ENCODE measurements at regions not wholly inside any gene's neighbourhood (a gene's known extent, or its start where the extent isn't known, plus 50 kb on each side); places are given as distances from the start of the nearest gene placed in this dataset.

- Histone ChIP-seq H2AFZ (ENCODE audit: low read length) (no peak overlapping the region), H3K27me3 (ENCODE audit: control insufficient read depth in 3 of 3, insufficient read depth in 3 of 3, low read depth in 1 of 3, low read length in 3 of 3) (no peaks in the 10 kb centered on the region), H2BK15ac (ENCODE audit: low read length) (no peak overlapping the region), H3K36me3 (replicated peaks in 1 of 2; ENCODE audit: control insufficient read depth in 2 of 2, insufficient read depth in 2 of 2, low read length in 2 of 2) (no peaks in the 10 kb centered on the region), H3K18ac (ENCODE audit: low read length) (no peak overlapping the region), H3K79me1 (ENCODE audit: low read depth, low read length) (no peaks in the 10 kb centered on the region), H3K23ac (ENCODE audit: low read depth, low read length, poor library complexity) (no peak overlapping the region), H3K4ac (ENCODE audit: low read length) (no peak overlapping the region), H3K14ac (ENCODE audit: low read length) (no peak overlapping the region), H4K8ac (ENCODE audit: low read depth, low read length) (no peak overlapping the region), H3K9me3 (replicated peaks in 1 of 2; ENCODE audit: control insufficient read depth in 2 of 2, insufficient read depth in 1 of 2, low read depth in 1 of 2, low read length in 2 of 2) (no peaks in the 10 kb centered on the region), H3K4me2 (ENCODE audit: insufficient read depth, low read length, poor library complexity, severe bottlenecking) (no peak overlapping the region), H2BK120ac (ENCODE audit: low read depth, low read length) (no peak overlapping the region), H2BK5ac (ENCODE audit: low read length) (no peak overlapping the region), H3K27ac (replicated peaks; ENCODE audit: low read length) (no peak overlapping the region), H4K91ac (ENCODE audit: low read depth, low read length, poor library complexity) (no peak overlapping the region), H2BK12ac (ENCODE audit: low read length) (no peak overlapping the region), H3K4me3 (ENCODE audit: low read length in 2 of 2) (no peak overlapping the region), H3K4me1 (ENCODE audit: control insufficient read depth in 2 of 2, insufficient read depth in 1 of 2, low read depth in 1 of 2, low read length in 2 of 2) (peaks cover 1 to 2% of the 10 kb centered on the region in 2 donors), H3K9ac (ENCODE audit: low read depth, low read length, poor library complexity) (no peak overlapping the region), H2AK5ac (ENCODE audit: low read depth, low read length) (no peak overlapping the region)
- DNase-seq (ENCODE audit: low spot score), result no peak
- no CpG with 5 or more reads among the region's 3 CpGs for WGBS, 2 donors (ENCODE audit: extremely low coverage in 2 of 2, insufficient read length in 2 of 2, insufficient replicate concordance in 1 of 2)
These were observed 99.4 kb upstream of the CCDC91 start for GRCh38 chr12:28090835-28091234.

GRCh38 chr12:28092396-28092795, 97.9 kb upstream of the CCDC91 start:
- Histone ChIP-seq H3K4me1 (ENCODE audit: control insufficient read depth in 2 of 2, insufficient read depth in 1 of 2, low read depth in 1 of 2, low read length in 2 of 2) (peaks cover 1 to 2% of the 10 kb centered on the region in 2 donors), H3K79me1 (ENCODE audit: low read depth, low read length) (no peaks in the 10 kb centered on the region), H2BK120ac (ENCODE audit: low read depth, low read length) (no peak overlapping the region), H3K9me3 (replicated peaks in 1 of 2; ENCODE audit: control insufficient read depth in 2 of 2, insufficient read depth in 1 of 2, low read depth in 1 of 2, low read length in 2 of 2) (no peaks in the 10 kb centered on the region), H3K4ac (ENCODE audit: low read length) (no peak overlapping the region), H3K23ac (ENCODE audit: low read depth, low read length, poor library complexity) (no peak overlapping the region), H3K27ac (replicated peaks; ENCODE audit: low read length) (no peak overlapping the region), H2AFZ (ENCODE audit: low read length) (no peak overlapping the region), H4K91ac (ENCODE audit: low read depth, low read length, poor library complexity) (no peak overlapping the region), H2BK15ac (ENCODE audit: low read length) (no peak overlapping the region), H4K8ac (ENCODE audit: low read depth, low read length) (no peak overlapping the region), H2AK5ac (ENCODE audit: low read depth, low read length) (no peak overlapping the region), H3K4me3 (ENCODE audit: low read length in 2 of 2) (no peak overlapping the region), H3K14ac (ENCODE audit: low read length) (no peak overlapping the region), H2BK5ac (ENCODE audit: low read length) (no peak overlapping the region), H3K36me3 (replicated peaks in 1 of 2; ENCODE audit: control insufficient read depth in 2 of 2, insufficient read depth in 2 of 2, low read length in 2 of 2) (no peaks in the 10 kb centered on the region), H3K27me3 (ENCODE audit: control insufficient read depth in 3 of 3, insufficient read depth in 3 of 3, low read depth in 1 of 3, low read length in 3 of 3) (no peaks in the 10 kb centered on the region), H3K18ac (ENCODE audit: low read length) (no peak overlapping the region), H2BK12ac (ENCODE audit: low read length) (no peak overlapping the region), H3K4me2 (ENCODE audit: insufficient read depth, low read length, poor library complexity, severe bottlenecking) (no peak overlapping the region), H3K9ac (ENCODE audit: low read depth, low read length, poor library complexity) (no peak overlapping the region)
- no peak for DNase-seq (ENCODE audit: low spot score)
- WGBS, 2 donors (ENCODE audit: extremely low coverage in 2 of 2, insufficient read length in 2 of 2, insufficient replicate concordance in 1 of 2), result no CpG with 5 or more reads among the region's 4 CpGs

- H3K36me3 ChIP-seq (replicated peaks in 1 of 2; ENCODE audit: control insufficient read depth in 2 of 2, insufficient read depth in 2 of 2, low read length in 2 of 2), result no peaks in the 10 kb centered on the region
- H3K4me1 ChIP-seq (ENCODE audit: control insufficient read depth in 2 of 2, insufficient read depth in 1 of 2, low read depth in 1 of 2, low read length in 2 of 2), result peaks cover 0 to 1% of the 10 kb centered on the region in 2 donors
- no peak overlapping the region for H3K14ac ChIP-seq (ENCODE audit: low read length)
- H2AK5ac ChIP-seq (ENCODE audit: low read depth, low read length), result no peak overlapping the region
- no peak overlapping the region for H3K4me2 ChIP-seq (ENCODE audit: insufficient read depth, low read length, poor library complexity, severe bottlenecking)
- no peak overlapping the region for H2AFZ ChIP-seq (ENCODE audit: low read length)
- no peak overlapping the region for H2BK12ac ChIP-seq (ENCODE audit: low read length)
- no peak overlapping the region for H3K23ac ChIP-seq (ENCODE audit: low read depth, low read length, poor library complexity)
- H2BK15ac ChIP-seq (ENCODE audit: low read length), result no peak overlapping the region
- H3K4ac ChIP-seq (ENCODE audit: low read length), result no peak overlapping the region
- DNase-seq (ENCODE audit: low spot score), result no peak
- WGBS, 2 donors (ENCODE audit: extremely low coverage in 2 of 2, insufficient read length in 2 of 2, insufficient replicate concordance in 1 of 2), result no CpG with 5 or more reads among the region's 2 CpGs
- no peak overlapping the region for H2BK5ac ChIP-seq (ENCODE audit: low read length)
- no peaks in the 10 kb centered on the region for H3K79me1 ChIP-seq (ENCODE audit: low read depth, low read length)
- no peak overlapping the region for H4K8ac ChIP-seq (ENCODE audit: low read depth, low read length)
- H4K91ac ChIP-seq (ENCODE audit: low read depth, low read length, poor library complexity), result no peak overlapping the region
- H3K18ac ChIP-seq (ENCODE audit: low read length), result no peak overlapping the region
- no peak overlapping the region for H3K27ac ChIP-seq (replicated peaks; ENCODE audit: low read length)
- no peak overlapping the region for H3K4me3 ChIP-seq (ENCODE audit: low read length in 2 of 2)
- H3K27me3 ChIP-seq (ENCODE audit: control insufficient read depth in 3 of 3, insufficient read depth in 3 of 3, low read depth in 1 of 3, low read length in 3 of 3), result no peaks in the 10 kb centered on the region
- H3K9me3 ChIP-seq (replicated peaks in 1 of 2; ENCODE audit: control insufficient read depth in 2 of 2, insufficient read depth in 1 of 2, low read depth in 1 of 2, low read length in 2 of 2), result no peaks in the 10 kb centered on the region
- H3K9ac ChIP-seq (ENCODE audit: low read depth, low read length, poor library complexity), result no peak overlapping the region
- no peak overlapping the region for H2BK120ac ChIP-seq (ENCODE audit: low read depth, low read length)
These were observed 93.6 kb upstream of the CCDC91 start for GRCh38 chr12:28096649-28097048.

GRCh38 chr12:28097221-28097620, 93.0 kb upstream of the CCDC91 start:
- no peak overlapping the region for H4K91ac ChIP-seq (ENCODE audit: low read depth, low read length, poor library complexity)
- no peak overlapping the region for H2BK5ac ChIP-seq (ENCODE audit: low read length)
- no peak overlapping the region for H2BK15ac ChIP-seq (ENCODE audit: low read length)
- H2BK12ac ChIP-seq (ENCODE audit: low read length), result no peak overlapping the region
- H3K79me1 ChIP-seq (ENCODE audit: low read depth, low read length), result no peaks in the 10 kb centered on the region
- H3K27me3 ChIP-seq (ENCODE audit: control insufficient read depth in 3 of 3, insufficient read depth in 3 of 3, low read depth in 1 of 3, low read length in 3 of 3), result no peaks in the 10 kb centered on the region
- no peak overlapping the region for H4K8ac ChIP-seq (ENCODE audit: low read depth, low read length)
- no peaks in the 10 kb centered on the region for H3K9me3 ChIP-seq (replicated peaks in 1 of 2; ENCODE audit: control insufficient read depth in 2 of 2, insufficient read depth in 1 of 2, low read depth in 1 of 2, low read length in 2 of 2)
- no peaks in the 10 kb centered on the region for H3K36me3 ChIP-seq (replicated peaks in 1 of 2; ENCODE audit: control insufficient read depth in 2 of 2, insufficient read depth in 2 of 2, low read length in 2 of 2)
- H2AFZ ChIP-seq (ENCODE audit: low read length), result no peak overlapping the region
- no peak overlapping the region for H2AK5ac ChIP-seq (ENCODE audit: low read depth, low read length)
- H3K27ac ChIP-seq (replicated peaks; ENCODE audit: low read length), result no peak overlapping the region
- H3K4ac ChIP-seq (ENCODE audit: low read length), result no peak overlapping the region
- H3K18ac ChIP-seq (ENCODE audit: low read length), result no peak overlapping the region
- no peak overlapping the region for H3K9ac ChIP-seq (ENCODE audit: low read depth, low read length, poor library complexity)
- no peak for DNase-seq (ENCODE audit: low spot score)
- no peak overlapping the region for H3K23ac ChIP-seq (ENCODE audit: low read depth, low read length, poor library complexity)
- H2BK120ac ChIP-seq (ENCODE audit: low read depth, low read length), result no peak overlapping the region
- no peak overlapping the region for H3K4me2 ChIP-seq (ENCODE audit: insufficient read depth, low read length, poor library complexity, severe bottlenecking)
- no CpG with 5 or more reads among the region's 3 CpGs for WGBS, 2 donors (ENCODE audit: extremely low coverage in 2 of 2, insufficient read length in 2 of 2, insufficient replicate concordance in 1 of 2)
- no peaks in the 10 kb centered on the region for H3K4me1 ChIP-seq (ENCODE audit: control insufficient read depth in 2 of 2, insufficient read depth in 1 of 2, low read depth in 1 of 2, low read length in 2 of 2)
- no peak overlapping the region for H3K4me3 ChIP-seq (ENCODE audit: low read length in 2 of 2)
- no peak overlapping the region for H3K14ac ChIP-seq (ENCODE audit: low read length)

All from neuronal stem cell (in vitro differentiated cells).